Head of caudate nucleus (tissue), 42 donors: ENCODE measurements at regions not wholly inside any gene's neighbourhood (a gene's known extent, or its start where the extent isn't known, plus 50 kb on each side); places are given as distances from the start of the nearest gene placed in this dataset.
A peak's percentile ranks its signal among the peaks of the same experiment; 100 is the strongest.
"Not testable (repeated sequence)": the region's sequence is repeated elsewhere in the genome, so short reads cannot be mapped to it uniquely, and the experiment has no call there.

Experiments
- DNase-seq, 42 donors: peaks; one replicate each; pipeline versions ENCODE4 v3.0.0 to v3.0.0-alpha.2; 2020 to 2021; ENCODE audit warnings: mixed read lengths in 7 of 42
- intact Hi-C: fragments of 100-400 bp; cut with DNase I; formaldehyde crosslinking; loops from one replicate; pipeline ENCODE4 v1.15.0; 2022

DNA sequence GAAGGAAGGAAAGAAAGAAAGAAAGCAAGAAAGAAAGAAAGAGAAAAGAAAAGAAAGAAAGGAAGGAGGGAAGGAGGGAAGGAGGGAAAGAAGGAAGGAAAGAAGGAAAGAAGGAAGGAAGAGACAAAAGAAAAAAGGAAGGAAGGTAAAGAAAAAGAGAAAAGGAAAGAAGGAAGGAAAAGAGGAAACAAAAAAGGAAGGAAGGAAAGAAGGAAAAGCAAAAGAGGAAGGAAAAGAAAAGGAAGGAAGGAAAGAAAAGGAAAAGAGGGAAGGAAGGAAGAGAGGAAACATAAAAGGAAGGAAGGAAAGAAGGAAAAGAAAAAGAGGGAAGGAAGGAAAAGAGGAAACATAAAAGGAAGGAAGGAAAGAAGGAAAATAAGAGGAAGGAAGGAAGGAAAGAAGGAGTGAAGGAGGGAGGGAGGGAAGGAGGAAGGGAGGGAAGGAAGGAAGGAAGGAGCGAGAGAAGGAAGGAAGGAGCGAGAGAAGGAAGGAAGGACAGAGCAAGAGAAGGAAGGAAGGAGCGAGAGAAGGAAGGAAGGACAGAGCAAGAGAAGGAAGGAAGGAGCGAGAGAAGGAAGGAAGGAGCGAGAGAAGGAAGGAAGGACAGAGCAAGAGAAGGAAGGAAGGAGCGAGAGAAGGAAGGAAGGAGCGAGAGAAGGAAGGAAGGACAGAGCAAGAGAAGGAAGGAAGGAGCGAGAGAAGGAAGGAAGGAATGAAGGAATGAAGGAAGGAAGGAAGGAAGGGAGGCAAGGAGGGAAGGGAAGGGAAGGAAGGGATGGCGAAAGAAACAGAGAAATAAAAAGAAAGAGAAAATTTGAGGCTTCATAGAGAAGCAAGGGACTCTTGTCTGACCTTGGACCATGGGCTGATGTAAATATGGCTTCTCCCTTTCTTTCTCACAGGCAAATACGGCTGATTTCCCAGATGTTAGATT lies 266.3 kb downstream of the ASMT start:
- DNase-seq, intact Hi-C loops: not testable (repeated sequence)

DNA sequence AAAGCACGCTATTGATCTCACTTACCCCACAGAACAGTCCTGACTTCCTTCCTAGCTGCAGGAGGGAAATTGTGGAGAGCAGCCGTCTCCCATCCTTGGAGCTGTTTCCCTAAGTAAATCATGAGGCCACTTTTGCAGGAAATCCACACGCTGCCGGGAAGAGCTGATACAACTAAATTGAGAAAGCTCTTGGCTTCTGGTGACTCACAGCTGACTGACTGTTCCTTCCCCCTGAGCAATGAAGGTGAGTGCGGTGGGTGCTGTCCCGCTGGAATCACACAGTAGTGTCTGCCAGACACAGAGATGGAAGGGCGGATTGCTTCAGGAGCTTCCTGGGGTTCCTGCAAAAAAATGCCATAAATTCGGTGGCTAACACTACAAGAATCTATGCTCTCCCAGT lies 268.9 kb downstream of the ASMT start:
- intact Hi-C loops = no loop called here
- DNase-seq = peak in 10 of 42 donors; percentile 12 to 53 (median 22)

DNA sequence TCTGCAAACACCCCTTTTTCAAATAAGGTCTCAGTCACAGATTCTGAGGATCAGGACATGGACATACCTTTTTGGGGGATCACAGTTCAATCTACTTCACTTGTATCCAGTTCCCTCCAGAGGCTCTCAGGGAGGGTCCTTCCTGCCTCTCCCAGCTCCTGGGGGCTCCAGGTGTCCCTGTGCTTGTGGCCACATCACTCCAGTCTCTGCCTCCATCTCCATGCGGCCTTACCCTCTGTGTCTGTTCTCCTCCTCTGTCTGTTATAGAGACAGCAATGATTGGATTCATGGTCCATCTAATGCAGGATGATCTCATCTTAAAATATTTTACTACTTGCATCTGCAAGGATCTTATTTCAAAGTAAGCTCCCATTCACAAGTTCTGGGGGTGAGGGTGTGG lies 269.6 kb downstream of the ASMT start:
- intact Hi-C loops = no loop called here
- DNase-seq = no peak

DNA sequence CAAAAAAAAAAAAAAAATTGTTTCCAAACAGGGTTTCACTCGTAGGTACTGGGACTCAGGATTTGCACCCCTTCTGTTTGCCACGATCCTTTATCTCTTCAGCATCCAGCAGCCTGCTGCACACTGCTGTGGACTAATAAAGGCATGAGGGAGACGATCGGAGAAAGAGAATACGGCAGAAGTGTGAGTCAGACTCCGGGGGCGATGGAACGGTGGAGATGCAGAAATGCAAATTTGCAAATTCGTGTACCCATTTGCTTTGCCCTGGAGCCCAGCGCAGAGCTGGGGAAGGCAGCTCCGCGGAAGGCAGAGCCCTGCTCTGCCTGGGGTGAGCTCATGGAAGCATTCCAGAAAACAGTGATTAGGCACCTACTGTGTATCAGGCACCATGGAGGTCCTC lies 270.3 kb downstream of the ASMT start:
- intact Hi-C loops = no loop called here
- peak; percentile 20 to 88 (median 64) for DNase-seq

DNA sequence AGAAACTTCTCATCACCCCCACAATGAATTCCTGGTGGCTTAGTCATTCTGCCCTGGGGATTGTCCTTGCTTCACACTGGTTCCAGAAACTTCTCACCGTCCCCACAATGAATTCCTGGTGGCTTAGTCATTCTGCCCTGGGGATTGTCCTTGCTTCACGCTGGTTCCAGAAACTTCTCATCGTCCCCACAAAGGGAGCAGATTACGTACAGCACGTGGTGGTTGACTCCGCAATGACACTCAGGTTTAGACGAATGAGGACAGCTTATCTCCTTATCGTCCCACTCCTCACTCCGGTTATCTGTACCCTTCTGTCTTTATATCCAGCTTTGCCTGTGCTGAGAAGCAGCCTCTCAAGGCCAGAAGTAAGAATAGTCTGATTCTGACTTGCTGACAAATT lies 273.4 kb downstream of the ASMT start:
- DNase-seq, intact Hi-C loops: not testable (repeated sequence)

DNA sequence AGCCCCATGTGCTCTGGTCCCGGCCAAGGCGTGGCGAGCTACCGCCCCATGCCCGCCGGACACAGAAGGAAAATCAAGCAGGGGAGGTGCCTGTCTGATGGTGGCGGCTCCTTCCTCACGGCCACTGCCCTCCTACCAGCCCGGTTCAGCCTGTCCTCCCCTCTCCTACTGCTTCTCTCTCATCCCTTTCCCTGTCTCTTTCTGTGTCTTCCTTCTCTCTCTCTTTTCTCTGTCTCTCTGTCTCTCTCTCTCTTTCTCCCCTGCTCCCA lies 279.1 kb downstream of the ASMT start:
- intact Hi-C loops = no loop called here

DNA sequence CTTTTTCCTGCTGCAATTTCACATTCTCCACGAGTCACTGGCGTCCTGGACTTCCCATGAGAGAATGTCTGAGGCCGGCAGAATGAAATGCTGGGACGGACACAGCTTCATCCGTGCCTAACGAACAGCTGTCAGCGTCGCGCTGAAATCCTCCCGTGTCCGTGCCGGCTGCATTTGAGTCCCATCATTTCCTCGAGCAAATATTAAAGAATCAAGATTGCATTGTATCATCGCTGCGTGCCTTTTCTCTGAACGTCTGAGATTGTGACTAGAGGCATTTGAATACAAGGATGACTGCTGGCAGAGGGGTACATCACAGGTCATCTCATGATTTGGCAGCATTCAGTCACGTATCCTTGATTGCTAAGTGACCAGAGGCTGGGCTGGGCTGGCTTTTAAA lies 279.9 kb downstream of the ASMT start:
- intact Hi-C loops = no loop called here
- no peak for DNase-seq

More for the DNA sequence above, 279.1 kb downstream of the ASMT start:
- DNase-seq = no peak

DNA sequence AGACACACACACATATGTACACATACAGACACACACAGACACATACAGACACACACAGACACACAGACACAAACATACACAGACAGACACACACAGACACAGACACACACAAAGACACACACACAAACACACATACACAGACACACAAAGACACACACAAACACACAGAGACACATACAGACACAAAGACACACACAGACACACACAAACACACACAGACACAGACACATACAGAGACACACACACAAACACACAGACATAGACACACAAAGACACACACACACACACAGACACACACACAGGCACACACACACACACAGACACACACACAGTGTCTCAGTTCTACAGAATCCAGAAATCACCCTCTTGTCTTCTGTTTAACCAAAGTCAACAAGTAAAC lies 280.7 kb downstream of the ASMT start:
- intact Hi-C loops = no loop called here
- DNase-seq = no peak

DNA sequence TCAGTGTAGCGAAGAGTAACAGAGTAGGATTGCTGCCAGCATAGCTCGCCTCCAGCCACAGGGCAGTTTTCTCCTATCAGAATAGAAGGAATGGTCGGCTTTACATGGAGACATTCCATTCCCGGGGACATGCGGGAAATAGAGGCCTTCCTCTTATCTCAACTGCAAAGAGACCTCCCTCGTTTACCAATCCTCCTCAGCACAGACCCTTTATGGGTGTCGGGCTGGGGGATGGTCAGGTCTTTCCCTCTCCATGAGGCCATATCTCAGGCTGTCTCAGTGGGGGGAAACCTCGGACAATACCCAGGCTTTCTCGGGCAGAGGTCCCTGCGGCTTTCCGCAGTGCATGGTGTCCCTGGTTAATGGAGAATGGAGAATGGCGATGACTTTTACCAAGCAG lies 285.0 kb downstream of the ASMT start:
- intact Hi-C loops = no loop called here
- DNase-seq = no peak

DNA sequence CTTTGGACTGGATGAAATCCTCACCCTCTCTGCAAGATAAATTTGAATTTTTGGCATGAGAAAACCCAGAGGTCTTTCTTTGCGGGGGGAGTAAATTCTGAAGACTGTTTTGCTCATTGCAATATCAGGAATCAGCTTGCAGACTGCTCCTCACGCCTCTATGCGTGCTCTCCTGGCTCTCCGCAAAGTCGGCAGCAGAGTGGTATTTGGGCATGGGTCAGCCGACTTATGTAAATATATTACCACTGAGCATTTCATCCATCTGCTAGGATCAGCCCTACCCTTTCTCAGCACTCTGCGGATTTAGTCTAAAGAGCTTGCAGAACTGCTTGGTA lies 288.0 kb downstream of the ASMT start:
- DNase-seq = no peak

DNA sequence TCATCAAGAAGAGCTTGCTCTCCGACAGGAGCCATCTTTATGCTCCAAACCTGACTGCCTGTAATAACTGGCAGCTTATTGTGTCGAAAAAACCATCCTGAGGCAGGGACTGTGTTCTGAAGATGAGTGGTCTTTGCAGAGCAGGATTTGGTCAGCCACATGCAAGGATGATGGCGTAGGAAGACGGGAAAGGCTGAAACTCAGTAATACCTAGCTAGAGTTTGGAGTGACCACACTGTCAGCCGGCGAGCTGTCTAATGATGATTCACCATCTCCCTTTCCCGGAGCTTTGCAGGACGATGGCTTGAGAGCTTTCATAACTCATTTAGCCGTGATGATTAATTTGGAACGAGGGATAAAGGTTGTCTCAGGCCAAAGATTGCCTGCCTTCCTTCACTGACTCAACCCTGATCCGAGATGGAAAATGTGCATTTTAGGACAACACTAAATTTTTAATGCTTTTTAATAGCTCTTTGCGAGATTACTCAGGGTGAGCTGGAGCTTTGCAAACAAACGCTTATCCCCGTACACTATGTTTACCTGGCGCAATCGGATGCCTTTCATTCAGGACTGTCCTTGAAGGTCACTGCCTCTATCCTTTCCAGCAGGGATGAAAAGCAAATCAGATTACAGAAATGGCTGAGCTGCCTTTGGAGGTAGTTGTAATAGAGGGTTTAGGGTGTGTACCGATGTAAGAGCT lies 288.5 kb downstream of the ASMT start:
- no peak for DNase-seq
- intact Hi-C loops = no loop called here

More for the DNA sequence above, 288.0 kb downstream of the ASMT start:
- intact Hi-C loops = no loop called here

DNA sequence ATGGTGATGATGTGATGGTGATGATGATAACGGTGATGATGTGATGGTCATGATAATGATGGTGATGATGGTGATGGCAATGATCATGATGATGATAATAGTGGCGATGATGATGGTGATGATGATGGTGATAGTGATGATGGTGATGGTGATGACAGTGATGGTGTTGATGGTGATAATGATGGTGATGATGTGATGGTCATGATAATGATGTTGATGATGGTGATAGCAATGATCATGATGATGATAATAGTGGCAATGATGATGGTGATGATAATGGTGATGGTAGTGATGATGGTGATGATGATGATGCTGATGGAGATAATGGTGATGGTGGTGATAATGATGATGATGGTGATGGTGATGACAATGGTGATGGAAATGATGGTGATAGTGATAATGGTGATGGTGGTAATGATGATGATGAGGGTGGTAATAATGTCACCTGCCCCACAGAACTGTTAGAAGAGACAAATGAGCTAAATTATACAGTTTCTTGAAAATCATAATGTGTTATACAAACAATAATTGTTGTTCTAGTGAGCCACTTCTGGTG lies 289.9 kb downstream of the ASMT start:
- intact Hi-C loops = no loop called here
- no peak for DNase-seq

DNA sequence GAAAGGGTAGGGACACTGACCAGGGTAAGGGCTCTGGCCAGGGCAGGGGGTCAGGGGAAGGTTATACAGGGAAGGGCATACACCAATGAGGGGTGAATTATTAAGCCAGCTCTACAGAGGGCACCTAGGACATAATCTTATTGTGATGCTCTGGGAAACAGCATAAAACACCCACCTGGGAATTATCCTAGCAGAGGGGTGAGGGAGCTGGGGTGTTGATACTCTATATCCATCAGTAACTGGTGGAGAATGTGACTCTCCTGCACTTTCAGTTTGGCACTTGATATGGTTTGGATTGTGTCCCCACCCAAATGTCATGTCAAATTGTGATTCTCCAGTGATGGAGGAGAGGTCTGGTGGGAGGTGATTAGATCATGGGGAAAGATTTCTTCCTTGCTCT lies 291.2 kb downstream of the ASMT start:
- peak in 1 of 42 donors; percentile 4 for DNase-seq
- intact Hi-C loops = no loop called here

DNA sequence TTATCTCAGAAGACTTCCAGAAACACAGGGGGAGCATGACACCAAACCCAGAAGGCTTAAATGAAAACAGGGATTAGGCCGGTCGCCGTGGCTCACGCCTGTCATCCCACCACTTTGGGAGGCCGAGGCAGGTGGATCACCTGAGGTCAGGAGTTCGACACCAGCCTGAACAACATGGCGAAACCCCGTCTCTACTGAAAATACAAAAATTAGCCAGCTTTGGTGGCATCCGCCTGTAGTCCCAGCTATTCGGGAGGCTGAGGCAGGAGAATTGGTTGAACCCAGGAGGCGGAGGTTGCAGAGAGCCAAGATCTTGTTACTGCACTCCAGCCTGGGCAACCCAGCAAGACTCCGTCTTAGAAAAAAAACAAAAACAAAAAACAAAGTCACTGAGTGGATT lies 294.1 kb downstream of the ASMT start:
- DNase-seq, intact Hi-C loops: not testable (repeated sequence)

DNA sequence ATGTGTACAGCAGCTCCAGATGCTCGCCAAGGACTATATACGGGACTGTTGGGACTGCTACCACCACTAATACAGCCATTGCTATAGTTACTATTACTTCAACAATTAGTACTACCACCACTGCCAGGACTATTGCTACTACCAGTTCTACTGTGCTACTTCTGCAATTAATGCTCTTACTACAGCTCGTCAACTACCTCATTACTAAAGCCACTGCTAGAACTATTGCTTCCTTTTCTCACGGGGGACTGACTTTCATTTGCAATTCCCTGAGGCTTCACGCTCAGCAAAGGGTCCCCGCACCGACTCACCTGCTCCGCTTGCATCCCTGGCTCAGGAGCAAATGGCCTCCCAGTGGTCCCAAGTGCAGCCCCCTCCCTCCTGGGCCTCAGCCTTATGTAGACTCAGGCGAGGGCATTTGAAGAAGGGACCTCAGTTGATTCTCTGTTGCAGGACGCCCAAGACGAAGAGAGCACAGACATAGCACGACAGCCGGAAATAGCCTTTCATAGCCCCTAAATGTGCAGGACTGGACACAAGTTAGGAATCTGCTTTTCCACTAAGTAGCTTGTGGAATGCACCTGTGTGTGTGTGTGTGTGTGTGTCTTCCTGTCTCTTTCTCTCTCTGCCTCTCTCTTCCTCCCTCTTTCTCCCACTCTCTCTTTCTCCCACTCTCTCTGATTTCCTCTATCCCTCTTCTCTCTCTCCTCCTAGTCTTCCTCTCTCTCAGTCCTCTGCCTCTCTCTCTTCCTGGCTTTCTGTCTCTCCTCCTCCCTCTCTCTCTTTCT lies 294.8 kb downstream of the ASMT start:
- no peak for DNase-seq
- intact Hi-C loops = no loop called here

DNA sequence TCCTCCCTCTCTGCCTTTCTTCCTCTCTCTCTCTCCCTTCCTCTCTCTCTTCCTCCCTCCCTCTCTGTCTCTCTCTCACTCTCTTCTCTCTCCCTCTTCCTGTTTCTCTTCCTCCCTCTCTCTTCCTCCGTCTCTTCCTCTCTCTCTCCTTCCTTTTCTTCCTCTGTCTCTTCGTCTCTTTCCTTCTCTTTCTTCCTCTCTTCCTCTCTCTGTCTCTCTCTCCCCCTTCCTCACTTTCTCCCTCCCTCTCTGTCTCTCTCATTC lies 295.3 kb downstream of the ASMT start:
- no peak for DNase-seq
- intact Hi-C loops = no loop called here

DNA sequence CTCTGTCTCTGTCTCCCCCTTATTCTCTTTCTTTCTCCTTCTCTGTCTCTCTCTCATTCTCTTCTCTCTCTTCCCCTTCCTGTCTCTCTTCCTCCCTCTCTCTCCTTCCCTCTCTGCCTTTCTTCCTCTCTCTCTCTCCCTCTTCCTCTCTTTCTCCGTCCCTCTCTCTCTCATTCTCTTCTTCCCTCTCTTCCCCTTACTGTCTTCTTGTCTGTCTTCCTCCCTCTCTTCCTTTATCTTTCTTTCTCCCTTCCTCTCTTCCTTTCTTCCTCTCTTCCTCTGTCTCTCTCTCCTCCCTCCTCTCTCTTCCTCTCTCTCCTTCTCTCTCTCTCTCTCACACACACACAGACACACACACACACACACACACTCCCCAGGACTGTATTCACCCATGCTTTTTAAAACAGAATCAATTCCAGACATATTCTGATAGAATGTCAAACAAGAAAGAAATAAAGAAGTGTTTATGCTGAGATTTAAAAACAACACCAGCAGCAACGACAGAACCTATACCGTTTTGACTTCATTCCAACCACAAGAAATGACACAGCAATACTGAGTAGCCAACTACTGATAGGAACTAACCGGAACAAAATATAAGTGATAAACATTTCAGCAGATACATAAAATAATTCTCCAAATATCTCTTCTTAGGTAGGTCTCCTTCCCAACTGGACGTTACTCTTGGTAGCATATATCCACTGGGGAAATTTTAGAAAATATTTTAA lies 296.7 kb downstream of the ASMT start:
- no peak for DNase-seq

DNA sequence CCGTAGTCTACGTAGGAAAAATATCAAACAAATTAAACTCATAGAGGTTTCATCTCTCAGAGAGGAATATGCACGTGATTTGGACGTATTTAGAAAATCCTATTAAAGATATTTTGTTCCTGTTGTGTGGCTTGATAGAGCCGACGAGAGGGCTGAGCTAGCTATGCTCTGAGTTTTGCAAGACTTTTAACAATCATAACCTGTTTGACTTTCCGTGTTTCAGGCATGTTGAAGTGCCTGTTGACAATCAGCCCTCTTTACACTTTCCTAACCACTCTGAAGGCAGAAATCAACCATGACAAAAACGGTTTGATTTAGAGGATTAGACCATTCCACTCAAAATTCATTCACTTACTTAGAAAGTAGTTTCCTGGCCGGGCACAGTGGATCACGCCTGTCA lies 297.3 kb downstream of the ASMT start:
- no peak for DNase-seq
- intact Hi-C loops = no loop called here

More for the DNA sequence above, 296.7 kb downstream of the ASMT start:
- intact Hi-C loops = no loop called here

DNA sequence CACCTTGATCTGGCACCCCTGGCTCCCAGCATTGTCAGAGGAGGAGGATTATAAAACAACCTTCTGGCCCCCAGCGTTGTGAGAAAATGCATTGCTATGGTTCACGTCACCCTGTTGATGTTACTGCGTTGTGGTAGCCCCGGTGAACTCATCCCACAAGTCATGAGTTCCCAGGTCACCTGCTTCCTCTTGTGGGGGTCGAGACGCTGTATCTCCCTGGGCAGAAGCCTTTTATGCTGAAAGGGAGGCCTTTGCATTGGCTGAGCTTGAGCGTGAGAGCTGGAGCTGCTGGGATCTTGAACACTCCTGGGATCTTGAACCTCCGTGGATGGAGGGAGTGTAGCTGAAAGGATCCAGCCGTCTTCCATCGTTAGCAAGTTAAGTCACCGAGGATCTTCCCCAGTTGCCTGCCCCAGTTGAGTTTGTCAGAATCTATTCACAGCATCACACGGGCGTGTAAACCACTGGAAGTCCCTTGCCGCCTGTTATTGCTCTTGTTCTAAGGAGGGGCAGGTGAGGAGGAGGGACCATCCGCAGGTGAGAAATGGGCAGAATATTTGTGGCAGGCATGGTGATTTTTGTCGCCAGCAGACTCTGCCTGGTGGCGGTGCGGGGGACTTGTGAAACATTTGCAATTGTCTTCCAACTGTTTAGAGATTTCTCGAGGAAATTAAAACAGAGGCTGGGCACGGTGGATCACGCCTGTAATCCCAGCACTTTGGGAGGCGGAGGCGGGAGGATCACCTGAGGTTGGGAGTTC lies 299.9 kb downstream of the ASMT start:
- no peak for DNase-seq
- intact Hi-C loops = no loop called here
